ENCODE measurements at regions not wholly inside any gene's neighbourhood (a gene's known extent, or its start where the extent isn't known, plus 50 kb on each side); places are given as distances from the start of the nearest gene placed in this dataset.

GRCh38 chr7:40935435-40935834 is 767.5 kb downstream of the INHBA start:
- no peak for DNase-seq (ENCODE audit: low spot score)
- Mint-ChIP-seq H3K27ac (ENCODE audit: unreplicated experiment) (no peak overlapping the region), H3K36me3 (ENCODE audit: low read depth, unreplicated experiment) (no peaks in the 10 kb centered on the region), H3K27me3 (ENCODE audit: unreplicated experiment) (peaks cover 4% of the 10 kb centered on the region), H3K4me3 (ENCODE audit: unreplicated experiment) (no peak overlapping the region), H3K4me1 (ENCODE audit: unreplicated experiment) (no peaks in the 10 kb centered on the region), H3K9me3 (ENCODE audit: unreplicated experiment) (no peaks in the 10 kb centered on the region)
- TF ChIP-seq CTCF (IDR thresholded peaks at IDR 0.05; ENCODE audit: unreplicated experiment), result no peak

GRCh38 chr7:40923626-40924025 is 779.3 kb downstream of the INHBA start:
- H3K9me3 Mint-ChIP-seq (ENCODE audit: unreplicated experiment), result no peaks in the 10 kb centered on the region
- H3K4me1 Mint-ChIP-seq (ENCODE audit: unreplicated experiment), result no peaks in the 10 kb centered on the region
- no peaks in the 10 kb centered on the region for H3K27me3 Mint-ChIP-seq (ENCODE audit: unreplicated experiment)
- no peak overlapping the region for H3K4me3 Mint-ChIP-seq (ENCODE audit: unreplicated experiment)
- no peak for DNase-seq (ENCODE audit: low spot score)
- H3K27ac Mint-ChIP-seq (ENCODE audit: unreplicated experiment), result no peak overlapping the region
- TF ChIP-seq CTCF (IDR thresholded peaks at IDR 0.05; ENCODE audit: unreplicated experiment), result no peak
- no peaks in the 10 kb centered on the region for H3K36me3 Mint-ChIP-seq (ENCODE audit: low read depth, unreplicated experiment)

GRCh38 chr7:40922316-40922670 is 780.6 kb downstream of the INHBA start:
- no peak overlapping the region for H3K27ac Mint-ChIP-seq (ENCODE audit: unreplicated experiment)
- H3K4me1 Mint-ChIP-seq (ENCODE audit: unreplicated experiment), result no peaks in the 10 kb centered on the region
- no peaks in the 10 kb centered on the region for H3K36me3 Mint-ChIP-seq (ENCODE audit: low read depth, unreplicated experiment)
- DNase-seq (ENCODE audit: low spot score), result no peak
- H3K27me3 Mint-ChIP-seq (ENCODE audit: unreplicated experiment), result peaks cover 2% of the 10 kb centered on the region
- H3K4me3 Mint-ChIP-seq (ENCODE audit: unreplicated experiment), result no peak overlapping the region
- no peaks in the 10 kb centered on the region for H3K9me3 Mint-ChIP-seq (ENCODE audit: unreplicated experiment)
- TF ChIP-seq CTCF (IDR thresholded peaks at IDR 0.05; ENCODE audit: unreplicated experiment), result no peak

GRCh38 chr7:40921589-40922315 is 781.1 kb downstream of the INHBA start:
- no peak overlapping the region for H3K4me3 Mint-ChIP-seq (ENCODE audit: unreplicated experiment)
- no peak for TF ChIP-seq CTCF (IDR thresholded peaks at IDR 0.05; ENCODE audit: unreplicated experiment)
- no peak for DNase-seq (ENCODE audit: low spot score)
- H3K27ac Mint-ChIP-seq (ENCODE audit: unreplicated experiment), result no peak overlapping the region
- no peaks in the 10 kb centered on the region for H3K9me3 Mint-ChIP-seq (ENCODE audit: unreplicated experiment)
- no peaks in the 10 kb centered on the region for H3K4me1 Mint-ChIP-seq (ENCODE audit: unreplicated experiment)
- H3K36me3 Mint-ChIP-seq (ENCODE audit: low read depth, unreplicated experiment), result no peaks in the 10 kb centered on the region
- peaks cover 2% of the 10 kb centered on the region for H3K27me3 Mint-ChIP-seq (ENCODE audit: unreplicated experiment)

GRCh38 chr7:40918701-40919271 is 784.0 kb downstream of the SUGCT start:
- Mint-ChIP-seq H3K4me1 (ENCODE audit: unreplicated experiment) (no peaks in the 10 kb centered on the region), H3K4me3 (ENCODE audit: unreplicated experiment) (no peak overlapping the region), H3K9me3 (ENCODE audit: unreplicated experiment) (no peaks in the 10 kb centered on the region), H3K27me3 (ENCODE audit: unreplicated experiment) (peaks cover 2% of the 10 kb centered on the region), H3K36me3 (ENCODE audit: low read depth, unreplicated experiment) (no peaks in the 10 kb centered on the region), H3K27ac (ENCODE audit: unreplicated experiment) (no peak overlapping the region)
- no peak for TF ChIP-seq CTCF (IDR thresholded peaks at IDR 0.05; ENCODE audit: unreplicated experiment)
- DNase-seq (ENCODE audit: low spot score), result no peak
